ENCODE measurements at regions not wholly inside any gene's neighbourhood (a gene's known extent, or its start where the extent isn't known, plus 50 kb on each side); places are given as distances from the start of the nearest gene placed in this dataset.
"Not testable (repeated sequence)": the region's sequence is repeated elsewhere in the genome, so short reads cannot be mapped to it uniquely, and the experiment has no call there.

DNA sequence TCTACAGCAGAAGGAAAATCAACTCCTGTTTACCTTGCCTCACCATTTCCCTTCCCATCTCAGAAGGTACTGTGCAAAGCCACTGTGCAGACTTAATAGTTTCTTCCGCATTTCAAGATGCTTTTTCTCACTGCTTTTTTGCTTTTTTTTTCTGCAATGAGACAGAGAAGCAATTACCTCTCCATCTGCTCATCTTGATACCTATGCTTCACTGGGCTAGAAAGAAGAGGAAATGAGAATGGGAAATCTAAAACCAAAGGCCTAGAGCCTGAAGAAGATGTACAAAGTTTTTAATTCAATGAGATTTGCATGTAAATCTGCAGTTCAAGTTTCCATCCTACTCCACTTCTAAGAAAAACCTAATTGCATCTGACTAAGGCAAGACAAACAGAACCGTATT lies 238.1 kb upstream of the SETMAR start:
- Histone ChIP-seq H3K4me3 (no peak overlapping the region), H3K27ac (no peak overlapping the region), H3K4me2 (no peak overlapping the region; the same call in 1 of the 2 replicates), H3K9me3 (no peaks in the 10 kb centered on the region), H3K27me3 (no peaks in the 10 kb centered on the region), H4K20me1 (no peaks in the 10 kb centered on the region), H3K36me3 (no peaks in the 10 kb centered on the region), H3K4me1 (peaks cover 18% of the 10 kb centered on the region), H3K9ac (no peak overlapping the region)
- TF ChIP-seq Cebpa-rat (IDR thresholded peaks at IDR 0.05) = no peak

DNA sequence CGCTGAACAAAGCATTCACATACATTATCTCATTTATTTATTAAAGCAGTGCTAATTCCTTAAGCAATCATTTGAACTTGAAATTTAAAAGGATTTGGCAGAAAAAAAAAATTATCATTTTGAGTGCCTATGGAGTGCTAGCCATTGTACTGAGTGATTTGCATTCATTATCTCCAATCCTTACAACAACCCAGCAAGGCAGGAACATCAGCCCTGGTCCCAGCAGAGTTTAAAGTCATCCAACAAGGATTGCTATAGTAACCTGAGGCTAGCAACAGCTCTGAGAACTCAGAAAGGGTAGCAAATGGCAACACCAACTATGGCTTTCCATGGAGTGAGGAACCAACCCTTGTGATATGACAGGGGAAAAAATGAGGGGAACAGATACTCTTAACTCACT lies 237.6 kb upstream of the SETMAR start:
- Histone ChIP-seq H3K9me3 (no peaks in the 10 kb centered on the region), H3K4me2 (no peak overlapping the region), H3K27me3 (no peaks in the 10 kb centered on the region), H3K4me1 (peaks cover 18% of the 10 kb centered on the region), H3K27ac (no peak overlapping the region), H3K4me3 (no peak overlapping the region), H3K9ac (no peak overlapping the region), H4K20me1 (no peaks in the 10 kb centered on the region), H3K36me3 (no peaks in the 10 kb centered on the region)
- no peak for TF ChIP-seq Cebpa-rat (IDR thresholded peaks at IDR 0.05)

DNA sequence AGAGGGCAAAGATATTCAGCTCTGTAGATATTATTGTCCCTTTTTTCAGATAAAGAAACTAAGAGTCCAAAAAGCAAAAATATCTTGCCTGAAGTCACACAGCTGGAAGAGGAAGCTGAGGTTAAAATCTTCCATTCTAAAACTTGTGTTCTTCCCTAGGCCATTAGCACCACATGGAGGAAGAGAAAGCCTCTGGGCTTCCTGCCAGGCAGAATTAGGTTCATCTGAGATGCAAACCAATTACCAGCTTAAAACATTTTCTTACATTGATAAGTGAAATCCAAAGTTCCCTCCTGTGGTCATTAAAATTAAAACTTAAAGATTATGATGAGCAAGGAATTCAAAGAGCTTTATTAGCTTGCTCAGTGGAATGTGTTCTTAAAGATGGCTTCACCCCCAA lies 235.3 kb upstream of the SETMAR start:
- no peak for TF ChIP-seq Cebpa-rat (IDR thresholded peaks at IDR 0.05)
- Histone ChIP-seq H3K27ac (no peak overlapping the region), H3K36me3 (no peaks in the 10 kb centered on the region), H3K9me3 (no peaks in the 10 kb centered on the region), H3K27me3 (no peaks in the 10 kb centered on the region), H3K4me3 (no peak overlapping the region), H3K4me1 (peaks cover 18% of the 10 kb centered on the region), H4K20me1 (no peaks in the 10 kb centered on the region), H3K4me2 (peak overlapping the region; percentile 27; the same call in 1 of the 2 replicates), H3K9ac (no peak overlapping the region)

DNA sequence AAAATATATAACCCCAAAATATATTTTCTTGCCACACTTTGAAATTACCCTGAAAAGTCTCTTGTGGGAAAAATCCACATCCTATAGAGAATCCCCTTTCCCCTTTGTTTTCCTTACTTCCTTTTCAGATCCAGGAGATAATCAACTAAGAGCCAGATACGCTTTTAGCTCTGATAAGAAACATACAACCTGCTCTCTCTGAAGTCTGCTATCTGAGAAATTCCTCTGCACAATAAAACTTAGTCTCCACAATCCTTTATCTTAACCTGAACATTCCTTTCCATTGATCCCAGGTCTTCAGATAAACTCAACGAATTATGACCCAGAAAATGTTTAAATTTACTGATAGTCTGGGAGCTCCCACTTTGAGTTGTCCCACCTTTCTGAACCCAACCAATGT lies 233.4 kb upstream of the SETMAR start:
- H3K4me1 ChIP-seq = peaks cover 14% of the 10 kb centered on the region
- H3K36me3 ChIP-seq = no peaks in the 10 kb centered on the region
- H3K27me3 ChIP-seq = no peaks in the 10 kb centered on the region
- no peak overlapping the region for H3K4me2 ChIP-seq
- H3K27ac ChIP-seq = no peak overlapping the region
- H4K20me1 ChIP-seq = no peaks in the 10 kb centered on the region
- H3K9ac ChIP-seq = no peak overlapping the region
- H3K9me3 ChIP-seq = no peaks in the 10 kb centered on the region
- no peak overlapping the region for H3K4me3 ChIP-seq
- TF ChIP-seq Cebpa-rat (IDR thresholded peaks at IDR 0.05) = no peak

DNA sequence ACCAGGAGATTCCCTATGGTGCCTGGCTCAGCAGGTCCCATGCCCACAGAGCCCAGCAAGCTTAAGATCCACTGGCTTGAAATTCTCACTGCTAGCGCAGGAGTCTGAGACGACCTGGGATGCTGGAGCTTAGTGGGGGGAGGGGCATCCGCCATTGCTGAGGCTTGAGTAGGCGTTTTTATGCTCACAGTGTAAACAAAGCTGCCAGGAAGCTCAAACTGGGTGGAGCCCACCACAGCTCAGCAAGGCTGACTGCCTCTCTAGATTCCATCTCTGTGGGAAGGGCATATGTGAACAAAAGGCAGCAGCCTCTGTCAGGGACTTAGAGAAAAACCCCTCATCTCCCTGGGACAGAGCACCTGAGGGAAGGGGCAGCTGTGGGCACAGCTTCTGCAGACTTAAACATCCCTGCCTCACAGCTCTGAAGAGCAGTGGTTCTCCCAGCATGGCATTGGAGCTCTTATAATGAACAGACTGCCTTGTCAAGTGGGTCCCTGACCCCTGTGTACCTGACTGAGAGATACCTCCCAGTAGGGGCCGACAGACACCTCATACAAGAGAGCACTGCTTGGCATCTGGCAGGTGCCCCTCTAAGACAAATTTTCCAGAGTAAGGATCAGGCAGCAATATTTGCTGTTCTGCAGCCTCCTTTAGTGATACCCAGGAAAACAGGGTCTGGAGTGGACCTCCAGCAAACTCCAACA lies 231.5 kb upstream of the SETMAR start:
- no peak for TF ChIP-seq Cebpa-rat (IDR thresholded peaks at IDR 0.05)
- H4K20me1 ChIP-seq = no peaks in the 10 kb centered on the region
- H3K27me3 ChIP-seq = no peaks in the 10 kb centered on the region
- no peak overlapping the region for H3K4me3 ChIP-seq
- H3K27ac ChIP-seq = no peak overlapping the region
- no peak overlapping the region for H3K4me2 ChIP-seq
- peaks cover 8% of the 10 kb centered on the region for H3K4me1 ChIP-seq
- H3K36me3 ChIP-seq = no peaks in the 10 kb centered on the region
- H3K9ac ChIP-seq = no peak overlapping the region
- no peaks in the 10 kb centered on the region for H3K9me3 ChIP-seq

DNA sequence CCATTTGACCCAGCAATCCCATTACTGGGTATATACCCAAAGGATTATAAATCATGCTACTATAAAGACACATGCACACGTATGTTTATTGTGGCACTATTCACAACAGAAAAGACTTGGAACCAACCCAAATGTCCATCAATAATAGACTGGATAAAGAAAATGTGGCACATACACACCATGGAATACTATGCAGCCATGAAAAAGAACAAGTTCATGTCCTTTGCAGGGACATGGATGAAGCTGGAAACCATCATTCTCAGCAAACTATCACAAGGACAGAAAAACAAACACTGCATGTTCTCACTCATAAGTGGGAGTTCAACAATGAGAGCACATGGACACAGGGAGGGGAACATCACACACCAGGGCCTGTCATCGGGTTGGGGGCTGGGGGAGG lies 225.9 kb upstream of the SETMAR start:
- H3K4me2 ChIP-seq, H3K27me3 ChIP-seq, H3K9me3 ChIP-seq, H3K4me3 ChIP-seq, H3K9ac ChIP-seq, H3K27ac ChIP-seq, H3K36me3 ChIP-seq, H3K4me1 ChIP-seq, H4K20me1 ChIP-seq: not testable (repeated sequence)

DNA sequence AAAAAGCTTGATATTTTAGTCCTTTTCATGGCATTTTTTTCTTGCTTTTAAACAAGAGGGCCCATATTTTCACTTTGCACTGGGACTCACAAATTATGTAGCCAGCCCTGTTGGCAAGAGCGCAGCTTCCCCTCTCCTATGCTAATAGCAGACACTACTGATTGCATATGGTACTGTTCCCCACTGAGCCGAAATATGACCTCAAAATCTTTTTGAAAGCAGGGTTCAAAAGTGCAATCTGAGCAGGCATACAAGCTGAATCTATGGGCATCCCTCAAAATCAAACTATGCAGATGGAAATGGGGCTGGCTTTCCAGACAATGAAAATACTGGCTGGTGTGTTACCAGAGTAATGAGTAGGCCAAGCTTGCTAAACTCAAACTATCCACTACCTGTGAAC lies 225.2 kb upstream of the SETMAR start:
- no peak for TF ChIP-seq Cebpa-rat (IDR thresholded peaks at IDR 0.05)
- Histone ChIP-seq H3K9me3 (no peaks in the 10 kb centered on the region), H3K4me3 (no peak overlapping the region), H3K4me1 (no peaks in the 10 kb centered on the region), H3K9ac (no peak overlapping the region), H3K36me3 (no peaks in the 10 kb centered on the region), H3K4me2 (no peak overlapping the region), H3K27me3 (no peaks in the 10 kb centered on the region), H3K27ac (no peak overlapping the region), H4K20me1 (no peaks in the 10 kb centered on the region)

DNA sequence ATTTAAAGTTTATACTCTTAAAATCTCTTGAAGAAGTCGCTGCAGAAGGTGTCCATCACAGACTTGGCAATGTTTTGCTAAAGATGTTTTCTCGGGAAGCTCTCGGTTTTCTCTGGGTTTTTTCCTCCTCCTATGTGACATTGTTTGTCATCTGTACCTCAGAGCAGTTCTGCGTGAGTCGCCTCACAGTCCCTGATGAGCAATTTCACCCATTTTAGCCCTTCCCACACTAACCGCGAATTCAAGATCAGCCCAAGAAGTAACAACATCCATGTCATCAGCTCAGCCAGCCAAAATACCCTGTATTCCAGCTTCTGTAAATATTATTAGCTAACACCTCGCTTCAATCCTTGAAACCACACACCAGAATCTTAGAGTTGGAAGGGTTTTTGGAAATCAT lies 224.3 kb upstream of the SETMAR start:
- no peaks in the 10 kb centered on the region for H4K20me1 ChIP-seq
- H3K36me3 ChIP-seq = no peaks in the 10 kb centered on the region
- H3K4me2 ChIP-seq = no peak overlapping the region
- H3K27me3 ChIP-seq = no peaks in the 10 kb centered on the region
- H3K4me1 ChIP-seq = no peaks in the 10 kb centered on the region
- H3K27ac ChIP-seq = no peak overlapping the region
- H3K9me3 ChIP-seq = no peaks in the 10 kb centered on the region
- TF ChIP-seq Cebpa-rat (IDR thresholded peaks at IDR 0.05) = no peak
- H3K4me3 ChIP-seq = no peak overlapping the region
- no peak overlapping the region for H3K9ac ChIP-seq

DNA sequence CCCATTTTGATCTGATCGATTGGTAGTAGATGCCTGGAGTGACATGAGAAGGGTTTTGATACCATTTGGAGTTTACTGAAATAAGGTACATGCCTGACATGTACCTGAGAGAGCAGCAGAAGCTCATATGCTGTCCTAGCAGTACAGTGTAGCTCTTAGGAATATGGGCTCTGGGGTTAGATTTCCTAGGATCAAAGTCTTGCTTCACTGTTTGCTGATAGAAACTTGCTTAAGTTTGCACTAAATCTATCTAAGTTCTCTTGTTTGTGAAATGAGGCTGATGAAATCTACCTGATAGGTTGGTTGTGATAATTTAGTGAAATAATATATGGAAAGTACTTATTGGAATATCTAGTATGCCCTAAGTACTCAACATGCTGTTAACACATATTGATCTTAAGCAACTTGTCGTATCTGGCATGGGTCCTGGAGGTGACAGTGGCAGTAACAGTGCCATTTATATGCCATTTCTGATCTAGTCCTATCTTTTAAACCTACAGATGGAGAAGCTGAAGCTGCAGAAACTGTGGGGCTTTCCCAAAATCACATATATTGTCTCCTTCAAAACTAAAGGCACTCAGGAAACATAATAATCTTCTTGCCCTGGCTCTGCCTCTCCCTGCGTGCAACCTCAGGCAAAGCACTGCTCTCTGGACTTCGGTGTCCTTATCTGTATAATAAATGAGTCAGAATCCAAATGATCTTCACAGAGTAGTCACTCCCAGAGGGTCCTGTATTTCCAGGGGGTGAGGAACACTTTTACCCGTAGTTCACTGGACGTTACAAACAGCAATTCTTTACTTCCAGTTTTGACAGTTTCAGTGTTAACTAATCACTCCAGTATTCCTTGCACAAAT lies 223.6 kb upstream of the SETMAR start:
- Histone ChIP-seq H3K36me3 (no peaks in the 10 kb centered on the region), H3K27me3 (no peaks in the 10 kb centered on the region), H3K4me2 (no peak overlapping the region), H4K20me1 (no peaks in the 10 kb centered on the region), H3K9me3 (no peaks in the 10 kb centered on the region), H3K27ac (no peak overlapping the region), H3K4me3 (no peak overlapping the region), H3K4me1 (no peaks in the 10 kb centered on the region), H3K9ac (no peak overlapping the region)
- TF ChIP-seq Cebpa-rat (IDR thresholded peaks at IDR 0.05) = no peak

DNA sequence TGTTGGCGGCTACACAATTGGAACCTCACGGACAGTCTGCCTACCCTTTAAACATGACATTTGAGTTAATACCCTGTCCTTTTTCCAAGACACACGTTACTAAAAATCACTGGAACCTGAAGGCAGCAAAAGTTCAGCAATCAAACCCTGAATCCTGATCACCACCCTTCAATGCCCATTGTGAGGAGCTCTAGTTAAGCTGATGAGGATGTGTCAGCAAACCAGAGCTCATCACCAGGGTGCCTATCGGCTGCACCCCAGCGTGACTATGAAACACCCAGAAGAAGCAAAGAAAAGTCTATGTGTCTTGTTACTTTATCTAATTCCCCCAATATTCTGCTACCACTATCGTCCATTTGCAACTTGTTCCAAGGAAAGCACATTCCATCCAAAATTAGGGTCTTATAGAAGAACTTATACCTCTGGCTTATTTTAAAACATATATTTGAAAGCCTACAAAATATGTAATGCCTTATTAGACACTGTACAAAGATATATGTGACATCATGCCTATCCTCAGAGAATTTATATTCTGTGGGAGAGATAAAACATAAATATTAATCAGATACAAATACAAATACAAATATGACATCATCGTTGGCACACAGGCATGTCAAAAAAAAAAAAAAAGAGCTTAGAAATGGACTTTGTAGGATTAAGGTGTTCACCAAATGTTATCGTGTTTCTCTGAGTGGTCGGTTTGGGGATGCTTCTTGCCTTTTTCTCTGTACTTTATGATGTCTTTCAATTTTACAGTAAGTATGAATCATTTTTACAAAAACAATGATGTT lies 219.7 kb upstream of the SETMAR start:
- no peak overlapping the region for H3K27ac ChIP-seq
- no peak overlapping the region for H3K4me3 ChIP-seq
- no peaks in the 10 kb centered on the region for H3K9me3 ChIP-seq
- TF ChIP-seq Cebpa-rat (IDR thresholded peaks at IDR 0.05) = no peak
- no peak overlapping the region for H3K9ac ChIP-seq
- H3K36me3 ChIP-seq = no peaks in the 10 kb centered on the region
- no peaks in the 10 kb centered on the region for H4K20me1 ChIP-seq
- no peak overlapping the region for H3K4me2 ChIP-seq
- no peaks in the 10 kb centered on the region for H3K27me3 ChIP-seq
- no peaks in the 10 kb centered on the region for H3K4me1 ChIP-seq
